ENCODE measurements at regions not wholly inside any gene's neighbourhood (a gene's known extent, or its start where the extent isn't known, plus 50 kb on each side); places are given as distances from the start of the nearest gene placed in this dataset.
"Not testable (repeated sequence)": the region's sequence is repeated elsewhere in the genome, so short reads cannot be mapped to it uniquely, and the experiment has no call there.

DNA sequence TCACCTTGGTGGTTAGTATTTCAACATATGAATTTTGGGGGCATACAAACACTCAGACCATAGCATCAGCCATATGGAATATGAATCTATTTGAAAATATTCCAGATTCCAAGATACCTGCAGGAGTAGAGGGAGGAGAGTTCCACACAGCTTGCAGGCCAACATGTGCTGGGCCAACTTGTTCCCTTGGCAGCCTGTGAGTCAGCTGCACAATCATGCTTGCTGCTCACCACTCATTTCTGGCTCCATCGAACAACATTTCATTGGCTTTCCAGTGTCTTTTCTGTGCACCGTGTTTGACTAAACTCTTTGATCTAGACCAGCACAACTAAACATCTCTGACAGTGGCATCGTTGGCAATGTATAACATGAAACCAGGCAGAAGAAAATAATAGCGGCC, 282.5 kb upstream of the RASGEF1B start:
- no peak for DNase-seq

DNA sequence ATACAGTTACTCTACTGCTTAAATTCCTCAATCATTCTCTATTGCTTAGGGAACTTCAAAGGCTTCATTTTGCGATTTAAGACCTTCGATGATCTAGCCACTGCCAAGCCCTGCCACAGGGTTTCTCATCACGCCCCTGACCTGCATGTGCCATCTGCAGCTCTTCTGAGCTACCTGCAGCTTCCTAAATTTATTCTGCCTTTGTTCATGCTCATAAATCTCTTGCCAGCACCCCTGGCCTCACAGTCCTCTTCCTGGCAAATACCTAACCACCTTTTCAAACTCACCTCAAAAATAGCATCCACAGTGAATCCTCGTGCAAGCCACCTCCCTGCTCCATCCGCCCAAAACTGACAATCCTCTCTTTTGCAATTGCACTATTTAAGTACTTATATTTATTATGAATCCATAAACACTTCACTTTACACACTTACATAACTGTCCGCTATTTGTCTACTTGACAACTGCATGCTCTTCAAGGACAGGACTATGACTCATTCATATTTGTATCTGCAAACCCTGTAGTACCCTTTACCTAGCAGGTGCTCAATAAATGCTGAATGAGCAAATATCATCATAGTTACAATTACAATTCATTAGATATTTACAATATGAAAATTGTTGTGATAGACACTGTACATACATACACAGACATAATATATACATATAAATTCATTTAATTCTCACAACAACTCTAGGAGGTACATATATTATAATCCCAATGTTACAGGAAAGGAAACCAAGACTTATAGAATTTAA, 280.0 kb upstream of the RASGEF1B start:
- DNase-seq, result no peak

DNA sequence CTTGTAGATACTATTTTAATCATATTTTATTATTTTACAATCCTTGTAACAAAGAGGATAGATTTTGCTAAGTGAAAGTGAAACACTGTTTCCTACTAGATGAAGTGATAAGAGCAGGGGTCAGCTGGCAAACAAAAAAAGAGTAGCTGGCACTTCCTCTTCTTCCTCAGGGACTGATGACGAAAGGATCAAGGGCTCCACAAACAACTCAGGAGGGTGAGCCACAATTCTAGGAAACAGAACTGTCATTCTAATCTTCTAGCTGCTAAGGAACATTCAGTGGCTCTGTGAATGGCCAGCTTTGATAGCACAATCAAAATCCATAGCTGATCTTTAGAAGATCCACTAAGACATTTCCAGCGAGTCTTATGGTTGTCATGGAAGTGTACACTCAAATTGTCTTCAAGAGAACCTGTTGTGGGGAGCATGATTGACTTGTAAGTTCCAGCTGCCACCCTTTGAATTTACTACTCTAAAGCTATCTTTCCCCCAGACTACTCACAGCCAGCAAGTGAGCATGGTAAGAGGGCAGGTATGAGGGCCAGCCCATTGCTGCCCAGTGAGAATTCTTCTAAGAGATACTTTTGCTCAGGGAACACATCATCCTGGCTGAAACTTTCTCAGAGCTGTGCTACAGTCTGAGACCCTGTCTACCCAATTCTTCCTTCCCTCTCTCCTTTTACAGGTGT, 275.7 kb upstream of the RASGEF1B start:
- no peak for DNase-seq

DNA sequence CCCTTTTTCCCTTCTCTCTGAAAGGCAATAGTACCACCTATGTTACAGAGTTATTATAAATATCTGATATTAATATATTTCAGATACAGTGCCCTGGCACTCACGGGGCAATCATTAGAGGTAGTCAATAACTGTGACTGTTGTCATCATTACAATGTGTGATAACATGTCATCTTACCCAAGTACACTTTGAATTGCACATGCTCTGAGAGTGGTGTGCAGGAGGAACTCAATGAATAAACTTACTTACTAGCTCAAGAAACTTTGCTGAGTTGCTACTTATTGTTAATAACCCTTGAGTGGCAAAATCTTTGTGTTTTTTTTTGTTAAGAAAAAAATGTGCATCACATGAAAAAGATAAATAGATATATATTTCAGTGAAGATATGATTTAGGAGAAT, 275.1 kb upstream of the RASGEF1B start:
- no peak for DNase-seq

DNA sequence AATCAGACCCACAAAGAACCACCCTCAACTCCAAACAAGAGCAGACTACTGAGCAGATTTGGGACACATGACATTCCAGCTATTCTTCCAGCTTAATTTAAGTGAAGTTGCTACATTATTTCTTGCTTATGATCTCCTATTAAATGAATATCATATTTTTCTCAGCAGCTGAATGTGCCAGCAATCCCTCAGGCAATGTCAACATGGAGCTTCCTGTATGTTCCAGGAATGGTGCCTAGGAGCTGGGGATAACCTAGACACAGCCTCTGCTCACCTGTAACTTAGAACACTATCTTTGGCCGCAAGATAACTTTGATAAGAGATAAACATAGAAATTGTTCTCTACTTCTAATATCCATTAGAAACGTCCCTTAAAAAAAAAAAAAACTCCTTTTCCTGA, 274.4 kb upstream of the RASGEF1B start:
- no peak for DNase-seq

DNA sequence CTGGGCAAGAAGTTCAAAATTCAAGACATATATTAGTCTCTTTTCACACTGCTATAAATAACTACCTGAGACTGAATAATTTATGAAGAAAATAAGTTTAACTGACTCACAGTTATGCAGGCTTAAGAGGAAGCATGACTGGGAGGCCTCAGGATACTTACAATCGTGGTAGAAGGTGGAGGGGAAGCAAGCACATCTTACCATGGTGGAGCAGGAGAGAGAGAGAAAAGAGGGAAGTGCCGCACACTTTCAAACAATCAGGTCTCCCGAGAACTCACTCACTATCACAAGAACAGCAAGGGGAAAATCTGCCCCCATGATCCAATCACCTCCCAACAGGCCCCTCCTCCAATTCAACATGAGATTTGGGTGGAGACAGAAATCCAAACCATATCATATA, 273.3 kb upstream of the RASGEF1B start:
- no peak for DNase-seq

DNA sequence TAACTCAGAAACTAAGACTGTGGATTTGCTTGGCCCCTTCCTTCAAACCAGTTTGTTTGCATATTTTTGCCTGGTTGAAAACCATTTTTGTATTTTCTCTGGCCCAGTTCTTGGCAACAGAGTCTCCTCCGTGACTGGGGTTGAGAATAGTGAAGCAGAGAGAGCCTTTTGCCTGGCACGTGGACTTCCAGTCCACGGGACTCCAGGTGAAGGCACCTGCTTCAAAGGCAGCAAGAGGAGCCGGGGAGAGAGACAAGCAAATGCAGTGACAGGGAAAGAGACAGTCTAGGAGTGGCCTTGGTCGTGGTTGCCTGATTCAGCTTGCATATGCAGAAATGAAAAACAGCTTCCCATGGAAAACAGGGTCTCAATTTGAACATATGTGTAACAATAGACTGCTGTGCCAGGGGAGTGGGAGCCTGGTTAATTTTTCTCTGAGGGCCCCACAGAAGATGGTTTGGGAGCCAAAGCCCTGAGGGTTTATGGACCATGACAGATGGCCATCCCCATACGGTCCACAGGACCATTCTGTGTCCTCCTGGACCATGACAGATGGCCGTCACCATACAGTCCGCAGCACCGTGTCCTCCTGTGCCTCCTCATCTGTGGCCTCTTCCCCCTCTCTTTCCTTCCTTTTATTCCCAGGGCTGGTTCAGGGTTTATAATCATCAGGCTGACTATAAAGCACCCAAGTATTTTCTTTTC, 272.2 kb upstream of the RASGEF1B start:
- no peak for DNase-seq

DNA sequence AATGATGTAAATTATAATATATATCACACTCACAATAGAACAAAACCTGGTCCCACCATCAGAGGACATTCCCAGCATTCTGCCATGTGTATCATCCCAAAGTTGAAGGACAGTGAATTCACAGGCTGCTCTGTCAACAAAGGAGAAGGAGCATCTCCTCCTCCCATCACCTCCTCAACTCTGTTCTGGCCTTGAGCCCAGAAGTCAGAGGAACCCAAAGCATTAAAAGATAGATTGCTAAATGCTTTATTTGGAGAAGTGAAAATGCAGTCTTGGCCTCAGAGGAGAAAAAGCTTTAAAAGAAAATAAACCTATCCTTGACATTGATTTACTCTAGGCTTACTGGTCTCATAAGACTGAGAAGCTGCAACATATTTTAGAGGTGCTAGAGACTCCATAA, 268.8 kb upstream of the RASGEF1B start:
- DNase-seq, result no peak

DNA sequence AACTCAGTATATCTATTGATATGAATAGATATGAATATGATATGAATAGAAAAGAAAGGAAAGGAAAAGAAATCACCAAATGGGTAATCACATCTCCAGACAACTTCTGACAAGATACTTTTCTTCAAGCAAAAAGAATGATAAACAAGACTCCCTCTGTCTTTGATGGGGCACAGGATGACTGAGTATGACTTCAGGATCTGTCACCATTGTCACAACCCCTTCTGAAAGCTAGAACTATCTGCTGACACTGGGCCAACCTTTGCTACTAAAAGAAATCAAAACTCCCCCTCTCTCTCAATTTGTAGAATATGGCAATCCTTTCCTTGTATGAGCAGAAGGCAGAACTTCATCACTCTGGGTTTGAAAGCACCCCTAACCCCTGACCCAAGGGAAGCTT, 267.2 kb upstream of the RASGEF1B start:
- no peak for DNase-seq

DNA sequence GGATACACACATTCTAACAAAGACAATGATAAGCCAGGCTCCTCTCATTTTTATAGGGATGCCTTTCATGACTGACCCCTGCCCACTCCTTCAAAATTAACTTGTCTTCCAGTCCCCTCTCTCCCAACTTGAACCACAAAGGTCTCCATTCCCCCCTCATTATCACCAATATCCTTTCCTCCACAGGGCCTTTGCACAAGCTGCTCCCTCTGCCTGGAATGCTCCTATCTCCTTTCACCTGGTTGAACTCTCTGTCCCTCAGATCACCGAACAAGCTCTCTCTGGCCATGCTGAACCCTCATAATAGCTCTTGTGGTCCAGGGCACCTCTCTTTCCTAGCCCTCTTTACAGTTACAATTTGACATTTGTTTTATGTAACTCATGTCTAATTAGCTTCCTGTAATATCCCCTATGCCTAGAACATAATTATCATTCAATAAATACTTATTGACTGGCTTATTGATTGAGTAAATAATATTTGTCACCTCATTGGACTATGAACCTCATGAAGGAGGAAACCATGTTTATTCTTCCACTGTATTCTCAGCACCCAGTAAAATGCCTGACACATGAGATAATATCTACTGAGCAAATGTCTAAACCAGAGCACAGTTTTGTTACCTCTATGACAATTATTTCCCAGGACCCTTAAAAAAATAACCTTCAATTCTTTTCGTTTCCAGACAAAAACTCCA, 266.3 kb upstream of the RASGEF1B start:
- DNase-seq, result no peak

DNA sequence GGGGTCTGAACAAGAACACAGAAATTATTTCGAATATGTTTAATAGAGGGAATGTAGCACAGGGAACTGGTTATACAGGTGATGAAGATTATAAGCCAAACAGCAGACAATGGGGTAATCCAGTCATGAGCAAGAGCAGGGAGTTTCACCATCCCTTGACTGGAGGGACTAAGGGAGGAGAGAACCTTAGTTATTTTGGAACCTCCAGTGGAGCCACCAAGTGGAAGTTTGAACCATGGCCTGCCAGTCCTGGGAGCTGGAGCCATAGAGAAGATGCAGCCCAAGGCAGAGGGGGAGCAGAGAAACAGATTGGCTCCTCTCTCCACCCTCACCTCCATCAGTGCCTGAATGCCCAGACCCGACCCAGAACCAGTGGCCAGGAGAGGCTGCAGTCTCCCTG, 264.6 kb upstream of the RASGEF1B start:
- no peak for DNase-seq

DNA sequence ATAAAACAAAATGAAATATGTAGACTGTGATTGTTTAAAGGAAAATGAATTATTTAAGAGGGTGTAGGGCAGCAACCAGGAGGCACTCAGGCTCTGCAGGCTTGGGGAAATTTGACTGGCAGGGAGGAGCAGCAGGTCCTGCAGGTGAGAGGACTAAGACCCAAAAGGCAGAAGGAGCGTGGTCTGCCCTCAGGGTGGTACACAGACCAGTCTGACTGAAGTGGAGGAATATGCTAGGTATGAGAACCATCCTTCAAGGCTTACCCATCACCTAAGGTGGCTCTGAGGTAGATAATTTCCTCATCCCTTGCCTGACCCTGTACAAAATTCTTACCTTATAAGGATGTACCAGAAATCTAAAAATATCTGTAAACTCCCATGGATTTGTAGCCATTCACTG, 261.3 kb upstream of the RASGEF1B start:
- no peak for DNase-seq

DNA sequence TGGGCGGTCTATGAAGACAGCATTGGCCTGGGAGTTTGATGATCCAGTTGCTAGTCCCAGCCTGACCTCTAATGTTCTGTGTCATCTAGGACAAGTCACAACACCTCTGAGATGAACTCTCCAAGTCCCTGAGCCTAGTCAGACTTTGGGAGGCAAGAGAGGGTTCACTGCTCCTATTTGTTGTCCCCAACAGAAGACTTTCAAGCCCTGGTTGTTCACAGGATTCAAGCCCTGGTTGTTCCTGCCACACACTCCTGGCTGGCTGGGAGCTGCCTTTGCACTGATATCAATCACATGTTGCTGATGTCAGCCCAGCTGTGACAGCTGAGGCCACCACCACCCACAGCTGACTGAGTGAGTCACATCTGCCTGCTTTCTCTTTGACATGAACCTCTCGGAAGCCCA, 253.2 kb upstream of the RASGEF1B start:
- DNase-seq, result peak; percentile 29

DNA sequence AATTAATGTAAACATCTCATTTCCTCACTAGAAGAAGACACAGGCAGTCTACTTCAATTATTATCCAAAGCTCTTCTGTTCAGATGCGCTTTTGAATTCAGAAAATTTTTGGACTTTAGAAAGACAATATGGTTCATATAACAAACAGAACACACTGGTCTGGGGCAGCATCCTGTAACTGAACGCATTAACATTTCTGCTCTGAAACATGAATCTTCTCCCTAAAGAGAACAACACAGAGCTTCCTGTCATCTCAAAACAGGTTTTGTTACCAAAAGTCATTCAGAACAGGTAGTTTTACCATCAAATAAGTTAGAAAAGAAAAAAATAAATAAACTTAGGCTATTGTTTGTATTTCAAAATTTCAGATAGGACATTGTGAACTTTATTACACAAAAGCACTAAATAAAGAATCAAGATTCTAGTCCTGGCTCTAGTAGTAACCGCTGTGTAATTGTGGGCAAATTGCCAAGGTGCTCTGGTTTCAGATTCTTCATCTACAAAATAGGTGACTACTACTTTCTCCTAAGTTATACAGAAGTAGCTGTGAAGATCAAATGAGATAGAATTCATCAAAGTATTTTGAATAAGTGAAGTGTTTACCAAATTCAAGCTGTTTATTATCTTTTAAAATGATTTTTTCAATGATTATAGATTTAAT, 252.3 kb upstream of the RASGEF1B start:
- DNase-seq, result no peak

DNA sequence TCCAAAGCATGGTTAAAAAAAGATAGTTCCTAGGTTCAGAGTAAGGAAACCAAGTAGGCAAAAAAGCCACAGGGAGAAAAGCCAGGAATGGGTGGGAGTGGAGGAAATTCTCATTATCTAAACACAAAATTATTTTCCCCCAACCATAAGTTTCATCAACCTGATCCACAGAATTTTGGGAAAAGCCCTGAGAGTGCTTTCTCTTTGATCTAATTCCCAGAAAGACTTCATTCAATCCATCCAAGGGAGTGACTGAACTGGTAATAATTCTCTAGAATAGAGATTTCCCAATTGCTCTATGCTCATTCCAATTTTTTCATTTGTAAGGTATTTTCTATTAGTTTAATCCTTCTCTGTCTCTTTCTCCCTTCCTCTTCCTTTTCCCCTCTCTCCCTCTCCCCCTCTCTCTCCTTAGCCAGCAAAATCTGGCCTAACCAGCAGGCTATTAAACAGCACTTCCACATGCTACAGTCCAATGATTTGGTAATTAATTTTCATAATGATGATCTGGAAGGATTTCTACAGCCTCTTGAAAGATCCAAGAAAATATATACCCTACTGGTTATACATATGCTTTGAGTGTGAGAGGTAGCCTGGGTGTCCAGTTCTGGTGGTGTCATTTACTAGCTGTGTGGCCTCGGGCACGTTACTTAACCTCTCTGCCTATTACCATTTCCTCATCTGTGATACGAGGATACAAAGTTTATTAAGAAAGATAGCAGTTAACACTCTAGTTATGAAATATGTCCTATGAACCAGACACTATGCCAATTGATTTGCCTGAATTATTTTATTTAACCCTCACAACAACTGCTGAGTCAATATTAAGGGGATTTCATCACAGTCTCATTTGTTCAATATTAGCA, 251.5 kb upstream of the RASGEF1B start:
- DNase-seq, result no peak

DNA sequence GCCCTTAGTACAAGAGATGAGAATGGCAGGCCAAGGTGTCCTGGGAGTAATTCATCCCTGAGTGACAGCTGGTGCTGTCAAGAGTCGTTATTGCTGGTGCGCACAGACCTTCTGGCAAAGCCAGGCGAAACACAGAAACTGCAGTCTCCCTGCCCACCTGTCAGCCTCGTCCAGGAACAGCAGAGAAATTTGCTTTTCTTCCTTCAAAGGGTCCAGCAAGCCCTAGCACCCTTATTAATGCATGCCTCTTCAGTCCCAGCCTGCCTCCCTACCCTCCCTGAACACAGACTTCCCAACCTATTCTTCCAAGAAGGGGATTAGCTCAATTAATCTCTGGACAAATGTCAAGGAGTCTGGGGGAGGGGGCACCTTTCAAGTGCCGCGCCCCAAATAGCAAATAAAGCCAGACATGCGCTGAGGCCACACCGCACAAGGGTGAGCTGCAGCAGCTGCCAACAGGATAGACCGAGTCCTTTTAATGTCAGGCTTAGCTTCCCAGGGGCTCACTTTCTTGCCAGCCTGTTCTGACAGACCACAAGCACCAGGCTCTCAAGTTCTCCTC, 250.7 kb upstream of the RASGEF1B start:
- DNase-seq, result no peak

DNA sequence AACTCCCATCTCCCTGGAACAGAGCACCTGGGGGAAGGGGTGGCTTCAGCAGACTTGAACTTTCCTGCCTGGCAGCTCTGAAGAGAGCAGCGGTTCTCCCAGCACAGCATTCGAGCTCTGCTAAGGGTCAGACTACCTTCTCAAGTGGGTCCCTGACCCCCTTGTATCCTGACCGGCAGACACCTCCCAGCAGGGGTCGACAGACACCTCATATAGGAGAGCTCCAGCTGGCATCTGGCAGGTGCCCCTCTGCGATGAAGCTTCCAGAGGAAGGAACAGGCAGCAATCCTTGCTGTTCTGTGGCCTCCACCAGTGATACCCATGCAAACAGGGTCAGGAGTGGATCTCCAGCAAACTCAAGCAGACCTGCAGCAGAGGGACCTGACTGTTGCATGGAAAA, 244.1 kb upstream of the RASGEF1B start:
- no peak for DNase-seq

DNA sequence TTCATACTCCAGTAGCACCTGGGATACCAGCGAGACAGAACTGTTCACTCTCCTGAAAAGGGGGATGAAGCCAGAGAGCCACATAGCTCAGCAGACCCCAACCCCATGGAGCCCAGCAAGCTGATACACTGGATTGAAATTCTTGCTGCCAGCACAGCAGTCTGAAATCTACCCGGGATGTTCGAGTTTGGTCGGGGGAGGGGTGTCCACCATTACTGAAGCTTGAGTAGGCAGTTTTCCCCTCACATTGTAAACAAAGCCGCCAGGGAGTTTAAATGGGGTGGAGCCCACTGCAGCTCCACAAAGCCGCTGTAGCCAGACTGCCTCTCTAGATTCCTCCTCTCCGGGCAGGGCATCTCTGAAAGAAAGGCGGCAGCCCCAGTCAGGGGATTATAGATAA, 243.7 kb upstream of the RASGEF1B start:
- not testable (repeated sequence) for DNase-seq

DNA sequence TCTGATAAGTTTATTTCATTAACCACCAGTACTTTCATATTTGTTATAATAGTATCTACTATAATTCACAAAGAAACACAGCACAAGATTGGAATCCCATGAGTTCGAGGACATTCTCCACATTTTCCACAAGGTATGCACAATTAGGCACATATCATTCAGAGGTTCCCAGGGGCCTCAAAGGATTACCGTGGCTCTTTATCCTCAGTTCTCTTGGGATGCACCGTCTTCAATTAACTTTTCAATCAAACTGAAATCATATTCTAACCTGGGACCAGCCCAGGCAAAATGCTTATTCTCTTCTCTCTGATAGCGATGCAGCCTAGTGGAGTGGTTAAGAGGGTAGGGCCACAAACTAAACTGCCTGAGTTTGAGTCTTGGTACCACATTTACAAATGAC, 242.6 kb upstream of the RASGEF1B start:
- no peak for DNase-seq

DNA sequence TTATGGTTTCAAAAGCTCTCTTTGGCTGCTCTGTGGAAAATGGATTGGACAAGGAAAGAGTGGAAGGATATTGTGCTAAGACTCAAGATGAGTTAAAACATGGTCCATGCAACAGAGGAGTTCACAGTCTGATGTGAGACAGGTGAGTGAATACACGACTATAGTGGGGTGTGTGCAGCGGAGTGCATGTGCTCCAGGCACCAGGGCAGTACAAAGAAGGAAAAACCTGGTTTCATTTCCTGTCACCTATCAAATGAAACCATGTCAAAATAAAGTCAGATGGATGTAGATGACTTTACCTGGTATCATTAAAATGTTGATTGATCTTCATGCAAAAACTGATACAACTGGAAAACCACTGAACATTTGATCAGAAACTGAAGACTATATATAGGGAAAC, 241.0 kb upstream of the RASGEF1B start:
- DNase-seq, result no peak

DNA sequence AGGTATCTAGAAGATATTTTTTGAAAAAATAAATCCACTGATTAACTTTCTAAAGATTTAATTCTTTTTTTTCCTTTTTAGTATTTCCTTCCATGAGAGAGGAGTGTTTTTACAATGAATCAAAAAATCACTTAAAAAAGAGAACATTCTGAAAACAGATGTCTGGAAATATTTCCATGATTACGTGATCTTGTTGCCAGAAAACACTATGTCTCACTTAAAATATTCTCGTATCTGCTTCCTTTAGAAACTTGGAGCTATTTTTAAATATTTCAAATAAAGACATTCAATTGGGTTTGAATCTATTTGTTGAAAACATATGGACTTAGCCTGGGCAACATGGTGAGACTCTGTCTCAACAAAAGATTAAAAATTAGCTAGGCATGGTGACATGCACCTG, 232.8 kb upstream of the RASGEF1B start:
- DNase-seq, result no peak

DNA sequence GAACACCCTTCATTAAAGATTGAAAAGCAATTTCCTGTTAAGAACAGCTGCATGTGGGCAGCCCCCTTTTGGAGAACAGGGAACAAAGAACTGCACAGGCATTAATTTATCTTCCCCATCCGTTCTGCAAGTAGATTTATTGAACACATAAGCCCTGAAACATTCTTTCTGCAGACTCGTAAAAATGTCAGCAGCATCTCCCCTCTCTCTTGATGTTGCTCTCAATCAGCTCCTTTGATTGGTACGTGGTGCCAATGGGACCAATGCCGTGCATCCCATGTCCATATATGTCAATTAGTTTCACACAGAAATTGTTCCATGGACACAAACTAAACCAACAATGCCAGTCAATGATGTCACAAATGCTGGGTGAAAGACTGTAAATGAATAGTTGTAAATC, 228.5 kb upstream of the RASGEF1B start:
- no peak for DNase-seq

All from midbrain (tissue), 1 donor.